ENCODE measurements at regions not wholly inside any gene's neighbourhood (a gene's known extent, or its start where the extent isn't known, plus 50 kb on each side); places are given as distances from the start of the nearest gene placed in this dataset.

GRCh38 chr10:56487746-56488145 lies 126.7 kb upstream of the ZWINT start:
- H3K4me3 ChIP-seq (IDR thresholded peaks at IDR 0.05; ENCODE audit: insufficient read depth, low read depth, low read length) = no peak overlapping the region
- H2AFZ ChIP-seq (ENCODE audit: low read depth) = no peak overlapping the region
- no peak for TF ChIP-seq CTCF (conservative IDR thresholded peaks at IDR 0.05; ENCODE audit: low read depth, low read length)
- H4K20me1 ChIP-seq (ENCODE audit: insufficient read depth) = no peaks in the 10 kb centered on the region
- no peaks in the 10 kb centered on the region for H3K36me3 ChIP-seq (ENCODE audit: insufficient read depth)
- no peak overlapping the region for H3K9ac ChIP-seq
- no peaks in the 10 kb centered on the region for H3K79me2 ChIP-seq (ENCODE audit: insufficient read depth, low read depth)
- no peak overlapping the region for H3K4me2 ChIP-seq
- H3K27ac ChIP-seq = no peak overlapping the region
- no peaks in the 10 kb centered on the region for H3K4me1 ChIP-seq (ENCODE audit: low read depth, poor library complexity, severe bottlenecking)
- H3K27me3 ChIP-seq (ENCODE audit: insufficient read depth, low read depth) = no peaks in the 10 kb centered on the region

- Histone ChIP-seq H3K4me2 (no peak overlapping the region), H3K27ac (no peak overlapping the region), H3K4me3 (IDR thresholded peaks at IDR 0.05; ENCODE audit: insufficient read depth, low read depth, low read length) (no peak overlapping the region), H3K27me3 (ENCODE audit: insufficient read depth, low read depth) (0 out of 2 replicates have a peak, but pooled peaks cover 2% of the 10 kb centered on the region), H3K79me2 (ENCODE audit: insufficient read depth, low read depth) (no peaks in the 10 kb centered on the region), H3K36me3 (ENCODE audit: insufficient read depth) (no peaks in the 10 kb centered on the region), H3K4me1 (ENCODE audit: low read depth, poor library complexity, severe bottlenecking) (no peaks in the 10 kb centered on the region), H2AFZ (ENCODE audit: low read depth) (no peak overlapping the region), H4K20me1 (ENCODE audit: insufficient read depth) (no peaks in the 10 kb centered on the region), H3K9ac (no peak overlapping the region)
- no peak for TF ChIP-seq CTCF (conservative IDR thresholded peaks at IDR 0.05; ENCODE audit: low read depth, low read length)
Measured at GRCh38 chr10:56481521-56482091, 120.5 kb upstream of the ZWINT start.

GRCh38 chr10:56472978-56473377 lies 111.9 kb upstream of the ZWINT start:
- H3K27me3 ChIP-seq (ENCODE audit: insufficient read depth, low read depth) = 0 out of 2 replicates have a peak, but pooled peaks cover 2% of the 10 kb centered on the region
- no peaks in the 10 kb centered on the region for H3K36me3 ChIP-seq (ENCODE audit: insufficient read depth)
- H3K9ac ChIP-seq = no peak overlapping the region
- H3K4me1 ChIP-seq (ENCODE audit: low read depth, poor library complexity, severe bottlenecking) = no peaks in the 10 kb centered on the region
- H3K4me3 ChIP-seq (IDR thresholded peaks at IDR 0.05; ENCODE audit: insufficient read depth, low read depth, low read length) = no peak overlapping the region
- no peak overlapping the region for H3K27ac ChIP-seq
- no peak overlapping the region for H3K4me2 ChIP-seq
- H4K20me1 ChIP-seq (ENCODE audit: insufficient read depth) = no peaks in the 10 kb centered on the region
- H2AFZ ChIP-seq (ENCODE audit: low read depth) = no peak overlapping the region
- H3K79me2 ChIP-seq (ENCODE audit: insufficient read depth, low read depth) = no peaks in the 10 kb centered on the region
- no peak for TF ChIP-seq CTCF (conservative IDR thresholded peaks at IDR 0.05; ENCODE audit: low read depth, low read length)

GRCh38 chr10:56470701-56471100 lies 109.6 kb upstream of the ZWINT start:
- H3K79me2 ChIP-seq (ENCODE audit: insufficient read depth, low read depth) = no peaks in the 10 kb centered on the region
- TF ChIP-seq CTCF (conservative IDR thresholded peaks at IDR 0.05; ENCODE audit: low read depth, low read length) = no peak
- H4K20me1 ChIP-seq (ENCODE audit: insufficient read depth) = no peaks in the 10 kb centered on the region
- H3K4me1 ChIP-seq (ENCODE audit: low read depth, poor library complexity, severe bottlenecking) = no peaks in the 10 kb centered on the region
- no peak overlapping the region for H3K9ac ChIP-seq
- no peak overlapping the region for H3K4me3 ChIP-seq (IDR thresholded peaks at IDR 0.05; ENCODE audit: insufficient read depth, low read depth, low read length)
- H3K27me3 ChIP-seq (ENCODE audit: insufficient read depth, low read depth) = no peaks in the 10 kb centered on the region
- H2AFZ ChIP-seq (ENCODE audit: low read depth) = no peak overlapping the region
- H3K36me3 ChIP-seq (ENCODE audit: insufficient read depth) = no peaks in the 10 kb centered on the region
- H3K27ac ChIP-seq = no peak overlapping the region
- no peak overlapping the region for H3K4me2 ChIP-seq

All from KMS-11 (cell line).